Endothelial cell (in vitro differentiated cells): ENCODE measurements at regions not wholly inside any gene's neighbourhood (a gene's known extent, or its start where the extent isn't known, plus 50 kb on each side); places are given as distances from the start of the nearest gene placed in this dataset.
"Not testable (repeated sequence)": the region's sequence is repeated elsewhere in the genome, so short reads cannot be mapped to it uniquely, and the experiment has no call there.

Source experiments
- DNase-seq: peaks from one replicate; pipeline ENCODE4 v3.0.0; 2021; ENCODE audit warnings: low spot score
- H3K27ac Mint-ChIP-seq: one replicate; pipeline ENCODE4 v1.8.0; 2021; ENCODE audit warnings: mixed read lengths, inconsistent platforms; ENCODE audit not compliant: unreplicated experiment
- H3K27me3 Mint-ChIP-seq: one replicate; pipeline ENCODE4 v1.8.0; 2021; ENCODE audit warnings: mild to moderate bottlenecking, moderate library complexity, mixed read lengths, inconsistent platforms; ENCODE audit not compliant: unreplicated experiment
- H3K36me3 Mint-ChIP-seq: one replicate; pipeline ENCODE4 v1.8.0; 2021; ENCODE audit warnings: mild to moderate bottlenecking, low read depth, mixed read lengths, inconsistent platforms; ENCODE audit not compliant: unreplicated experiment
- H3K4me1 Mint-ChIP-seq: one replicate; pipeline ENCODE4 v1.8.0; 2021; ENCODE audit warnings: mild to moderate bottlenecking, mixed read lengths, inconsistent platforms; ENCODE audit not compliant: unreplicated experiment
- H3K4me3 Mint-ChIP-seq: one replicate; pipeline ENCODE4 v1.8.0; 2021; ENCODE audit warnings: mild to moderate bottlenecking, mixed read lengths, inconsistent platforms; ENCODE audit not compliant: unreplicated experiment
- H3K9me3 Mint-ChIP-seq: one replicate; pipeline ENCODE4 v1.8.0; 2021; ENCODE audit warnings: mixed read lengths, inconsistent platforms; ENCODE audit not compliant: unreplicated experiment
- TF ChIP-seq, protein P1 (sequence below): fragments of 200-600 bp; sonication (generic); IDR thresholded peaks from one replicate; pipeline ENCODE4 v1.5.0; 2021; ENCODE audit warnings: antibody characterized with exemption; ENCODE audit not compliant: unreplicated experiment

DNA sequence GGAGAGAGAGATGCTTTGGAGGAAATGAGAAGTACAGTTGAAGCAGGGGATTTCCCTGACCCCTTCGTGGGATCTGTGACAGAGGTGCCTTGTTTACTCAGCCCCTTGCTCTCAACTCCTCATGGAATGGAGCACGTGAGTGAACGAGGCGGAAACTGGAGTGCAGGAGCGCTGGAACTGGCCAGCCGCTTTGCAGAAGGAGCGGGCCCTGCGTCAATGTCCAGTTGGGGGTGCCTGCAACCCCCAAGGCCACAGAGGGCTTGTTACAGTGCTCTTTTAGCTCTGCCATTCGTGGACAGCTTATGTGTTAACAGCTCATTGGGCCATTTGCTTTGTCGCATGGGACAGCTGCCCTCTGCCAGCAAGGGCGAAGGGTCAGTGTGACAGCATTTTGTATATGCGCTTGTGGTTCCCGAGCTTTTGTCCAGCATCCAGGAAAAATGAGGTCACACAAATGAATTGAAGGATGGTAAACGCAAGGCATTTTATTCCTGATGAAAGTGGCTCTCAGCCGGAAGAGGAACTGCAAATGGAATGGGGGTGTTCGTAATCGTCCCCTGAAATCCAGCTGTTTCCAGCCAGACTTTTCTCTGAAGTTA is 1395.1 kb downstream of the CDH8 start:
- no peaks in the 10 kb centered on the region for H3K9me3 Mint-ChIP-seq
- no peaks in the 10 kb centered on the region for H3K36me3 Mint-ChIP-seq
- no peak overlapping the region for H3K4me3 Mint-ChIP-seq
- no peak for DNase-seq
- TF ChIP-seq, protein P1, sequence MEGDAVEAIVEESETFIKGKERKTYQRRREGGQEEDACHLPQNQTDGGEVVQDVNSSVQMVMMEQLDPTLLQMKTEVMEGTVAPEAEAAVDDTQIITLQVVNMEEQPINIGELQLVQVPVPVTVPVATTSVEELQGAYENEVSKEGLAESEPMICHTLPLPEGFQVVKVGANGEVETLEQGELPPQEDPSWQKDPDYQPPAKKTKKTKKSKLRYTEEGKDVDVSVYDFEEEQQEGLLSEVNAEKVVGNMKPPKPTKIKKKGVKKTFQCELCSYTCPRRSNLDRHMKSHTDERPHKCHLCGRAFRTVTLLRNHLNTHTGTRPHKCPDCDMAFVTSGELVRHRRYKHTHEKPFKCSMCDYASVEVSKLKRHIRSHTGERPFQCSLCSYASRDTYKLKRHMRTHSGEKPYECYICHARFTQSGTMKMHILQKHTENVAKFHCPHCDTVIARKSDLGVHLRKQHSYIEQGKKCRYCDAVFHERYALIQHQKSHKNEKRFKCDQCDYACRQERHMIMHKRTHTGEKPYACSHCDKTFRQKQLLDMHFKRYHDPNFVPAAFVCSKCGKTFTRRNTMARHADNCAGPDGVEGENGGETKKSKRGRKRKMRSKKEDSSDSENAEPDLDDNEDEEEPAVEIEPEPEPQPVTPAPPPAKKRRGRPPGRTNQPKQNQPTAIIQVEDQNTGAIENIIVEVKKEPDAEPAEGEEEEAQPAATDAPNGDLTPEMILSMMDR: no peak
- no peaks in the 10 kb centered on the region for H3K27me3 Mint-ChIP-seq
- H3K27ac Mint-ChIP-seq: no peak overlapping the region
- H3K4me1 Mint-ChIP-seq: no peaks in the 10 kb centered on the region

DNA sequence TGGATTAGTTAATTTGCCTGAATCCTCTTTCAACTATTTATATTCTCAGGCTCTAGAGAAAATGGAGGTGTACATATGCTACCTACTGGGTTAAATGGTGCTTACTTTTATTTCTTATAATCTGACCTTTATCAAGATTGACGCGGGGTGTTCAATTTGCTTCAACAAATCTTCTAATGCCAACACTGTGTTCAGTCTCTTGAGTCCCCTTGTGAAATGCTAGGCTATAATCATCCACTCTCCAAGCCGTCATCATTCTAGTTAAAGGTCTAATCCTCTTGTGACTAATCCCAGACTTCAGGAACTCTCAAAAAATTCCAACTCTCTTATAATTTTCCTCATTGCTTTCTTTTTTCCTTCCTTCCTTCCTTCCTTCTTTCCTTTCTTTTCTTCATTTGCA is 1396.2 kb downstream of the CDH8 start:
- TF ChIP-seq, protein P1: no peak
- Mint-ChIP-seq H3K27ac (no peak overlapping the region), H3K36me3 (no peaks in the 10 kb centered on the region), H3K9me3 (no peaks in the 10 kb centered on the region), H3K4me3 (no peak overlapping the region), H3K27me3 (no peaks in the 10 kb centered on the region), H3K4me1 (no peaks in the 10 kb centered on the region)
- DNase-seq: no peak

DNA sequence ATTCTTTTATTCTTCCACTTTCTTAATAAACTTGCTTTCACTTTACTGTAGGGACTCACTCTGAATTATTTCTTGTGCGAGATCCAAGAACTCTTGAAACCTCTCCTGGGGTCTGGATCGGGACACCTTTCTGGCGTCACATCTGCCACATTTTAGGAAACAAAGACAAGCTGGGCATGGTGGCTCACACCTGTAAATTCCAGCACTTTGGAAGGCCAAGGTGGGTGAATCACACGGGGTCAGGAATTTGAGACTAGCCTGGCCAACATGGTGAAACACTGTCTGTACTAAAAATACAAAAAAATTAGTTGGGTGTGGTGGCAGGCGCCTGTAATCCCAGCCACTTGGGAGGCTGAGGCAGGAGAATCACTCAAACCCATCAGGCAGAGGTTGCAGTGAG is 1399.6 kb downstream of the CDH8 start:
- not testable (repeated sequence) for H3K4me3 Mint-ChIP-seq, H3K4me1 Mint-ChIP-seq, H3K27ac Mint-ChIP-seq, H3K27me3 Mint-ChIP-seq, DNase-seq, H3K36me3 Mint-ChIP-seq, H3K9me3 Mint-ChIP-seq

DNA sequence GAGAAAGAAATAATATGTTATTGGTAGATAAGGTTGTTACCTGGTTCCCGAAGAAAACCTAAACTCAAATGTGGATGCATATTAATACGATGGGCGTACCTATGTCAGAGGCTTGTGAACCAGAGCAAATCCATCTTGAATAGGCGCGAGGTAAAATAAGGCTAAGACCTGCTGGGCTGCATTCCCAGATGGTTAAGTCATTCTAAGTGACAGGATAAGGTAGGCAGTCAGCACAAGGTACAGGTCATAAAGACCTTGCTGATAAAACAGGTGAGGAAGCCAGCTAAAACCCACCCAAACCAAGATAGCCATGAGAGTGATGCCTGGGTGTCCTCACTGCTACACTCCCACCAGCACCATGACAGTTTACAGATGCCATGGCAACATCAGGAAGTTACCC is 1400.1 kb downstream of the CDH8 start:
- Mint-ChIP-seq H3K4me3 (no peak overlapping the region), H3K27ac (no peak overlapping the region), H3K36me3 (no peaks in the 10 kb centered on the region), H3K9me3 (no peaks in the 10 kb centered on the region), H3K27me3 (no peaks in the 10 kb centered on the region), H3K4me1 (no peaks in the 10 kb centered on the region)
- TF ChIP-seq, protein P1: no peak
- DNase-seq: no peak

DNA sequence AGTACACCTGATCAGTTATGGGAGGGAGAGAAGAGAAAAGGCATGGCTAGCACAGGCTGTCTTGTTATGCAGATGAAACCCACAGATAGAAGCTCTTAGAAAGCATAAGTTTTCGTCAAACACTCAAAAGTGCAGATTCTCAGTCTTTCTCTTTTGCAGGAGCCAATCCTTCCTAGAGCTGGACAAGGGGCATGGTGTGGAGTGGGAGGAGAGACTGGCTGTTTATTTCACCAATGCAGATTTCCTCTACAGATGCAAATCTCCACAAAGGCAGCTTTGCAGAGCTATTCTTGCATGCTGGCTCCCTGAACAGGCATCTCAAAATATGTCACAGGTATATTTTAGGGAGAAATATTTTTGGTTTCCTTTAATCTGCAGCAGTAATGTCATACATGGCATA is 1400.7 kb downstream of the CDH8 start:
- DNase-seq: no peak
- H3K36me3 Mint-ChIP-seq: no peaks in the 10 kb centered on the region

More for the DNA sequence above, 1400.7 kb downstream of the CDH8 start:
- H3K4me3 Mint-ChIP-seq: no peak overlapping the region
- H3K27ac Mint-ChIP-seq: no peak overlapping the region
- H3K9me3 Mint-ChIP-seq: no peaks in the 10 kb centered on the region
- TF ChIP-seq, protein P1: no peak
- no peaks in the 10 kb centered on the region for H3K27me3 Mint-ChIP-seq
- no peaks in the 10 kb centered on the region for H3K4me1 Mint-ChIP-seq
